ENCODE measurements at regions not wholly inside any gene's neighbourhood (a gene's known extent, or its start where the extent isn't known, plus 50 kb on each side); places are given as distances from the start of the nearest gene placed in this dataset.

DNA sequence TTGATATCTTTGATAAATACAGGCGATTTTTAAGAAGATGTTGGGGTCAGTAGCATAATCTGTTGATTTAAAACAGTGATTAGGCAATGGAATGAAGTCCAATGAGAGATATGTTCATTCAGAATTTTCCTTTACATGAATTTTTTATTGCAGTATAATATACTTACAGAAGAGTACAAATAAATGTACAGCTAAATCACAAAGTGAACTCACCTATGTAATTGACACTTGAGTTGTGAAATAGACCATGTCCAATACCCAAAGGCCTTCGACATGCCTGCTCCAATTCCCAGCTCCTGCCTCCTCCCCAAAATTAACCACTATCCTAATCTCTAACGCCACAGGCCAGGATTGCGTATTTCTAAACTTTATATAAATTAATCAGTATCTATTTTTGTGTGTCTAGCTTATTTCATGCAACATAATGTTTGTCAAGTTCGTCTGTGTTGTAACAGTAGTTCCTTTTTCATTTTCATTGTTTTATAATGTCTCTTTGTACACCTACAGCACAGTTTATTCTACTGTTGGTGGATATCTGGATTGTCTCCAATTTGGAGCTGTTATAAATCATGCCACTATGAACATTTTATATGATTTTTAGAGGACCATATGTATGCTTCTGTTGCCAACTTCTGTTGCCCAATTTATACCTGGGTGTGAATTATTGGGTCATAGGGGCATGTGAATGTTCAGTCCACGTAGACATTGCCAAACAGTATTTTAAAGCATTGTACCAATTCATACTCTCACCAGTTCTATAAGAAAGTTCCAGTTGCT lies 208.3 kb downstream of the TLE1 start:
- no peak for DNase-seq

- no peak for DNase-seq
These were observed 209.8 kb downstream of the TLE1 start for GRCh38 chr9:81479573-81479972.

DNA sequence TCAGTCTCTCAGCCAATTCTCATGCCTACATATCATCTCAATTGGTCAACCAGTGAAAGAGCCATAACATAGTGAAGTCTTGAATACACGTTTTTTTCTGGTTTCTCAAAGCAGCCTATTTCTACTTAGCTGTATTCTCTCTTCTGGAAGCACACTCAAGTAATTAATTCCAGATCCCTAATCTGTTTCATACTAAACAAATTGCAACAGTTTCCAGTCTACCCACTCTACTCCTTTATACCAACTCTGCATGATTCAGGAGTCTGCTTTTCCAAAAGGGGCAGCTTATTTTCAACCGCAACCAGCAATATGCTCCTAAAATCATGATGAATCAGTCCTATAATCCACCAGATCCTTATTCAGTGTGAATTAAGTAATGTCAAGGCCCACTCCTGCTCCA lies 211.7 kb downstream of the TLE1 start:
- no peak for DNase-seq

DNA sequence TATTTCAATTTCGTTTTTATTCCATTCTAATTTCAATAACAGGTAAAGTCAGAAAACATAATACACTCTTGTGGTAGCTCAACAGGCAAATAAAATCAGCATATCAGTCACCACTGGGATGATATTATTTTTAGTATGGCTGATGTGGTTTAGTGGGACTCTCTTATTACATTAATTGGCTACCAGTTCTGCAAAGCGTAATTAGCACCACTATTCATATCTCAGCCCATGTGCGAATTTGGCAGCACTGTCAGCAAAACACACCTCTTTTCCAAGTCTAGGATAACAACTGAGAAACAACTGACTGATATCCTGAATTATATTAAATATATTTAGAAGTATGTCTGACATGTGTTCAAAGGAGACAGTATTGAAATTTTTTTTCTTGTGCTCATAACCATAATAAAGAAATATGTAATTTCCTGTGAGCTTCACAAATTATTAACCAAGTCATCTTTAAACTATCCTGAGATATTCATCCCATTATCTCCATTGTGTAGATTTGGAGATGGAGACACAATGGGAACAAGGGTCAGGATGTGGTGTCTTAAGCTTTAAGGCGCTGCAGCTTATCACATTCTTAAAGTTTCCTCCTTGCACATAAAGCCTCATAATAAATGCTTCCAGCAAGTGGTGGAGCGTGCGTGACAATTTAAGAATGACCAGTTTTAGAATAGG lies 212.4 kb downstream of the TLE1 start:
- no peak for DNase-seq

DNA sequence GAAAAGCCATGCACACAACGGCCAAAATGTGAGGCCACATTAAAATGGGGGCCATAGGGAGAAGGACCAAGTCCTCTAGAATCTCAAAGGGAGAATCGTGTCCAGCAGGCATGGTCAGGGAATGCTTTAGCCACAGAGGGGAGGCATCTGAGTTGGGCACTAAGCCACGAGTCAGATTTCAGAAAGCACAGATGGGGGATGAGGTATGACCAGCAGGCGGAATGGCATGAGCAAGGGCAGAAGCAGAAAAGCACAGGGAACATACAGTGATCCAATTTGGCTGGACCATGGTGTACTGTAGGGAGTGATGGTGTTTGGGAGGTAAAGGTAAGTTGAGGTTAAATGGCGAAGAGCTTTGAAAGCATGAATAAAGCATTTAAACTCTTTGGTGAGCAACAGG lies 214.6 kb downstream of the TLE1 start:
- DNase-seq = no peak

DNA sequence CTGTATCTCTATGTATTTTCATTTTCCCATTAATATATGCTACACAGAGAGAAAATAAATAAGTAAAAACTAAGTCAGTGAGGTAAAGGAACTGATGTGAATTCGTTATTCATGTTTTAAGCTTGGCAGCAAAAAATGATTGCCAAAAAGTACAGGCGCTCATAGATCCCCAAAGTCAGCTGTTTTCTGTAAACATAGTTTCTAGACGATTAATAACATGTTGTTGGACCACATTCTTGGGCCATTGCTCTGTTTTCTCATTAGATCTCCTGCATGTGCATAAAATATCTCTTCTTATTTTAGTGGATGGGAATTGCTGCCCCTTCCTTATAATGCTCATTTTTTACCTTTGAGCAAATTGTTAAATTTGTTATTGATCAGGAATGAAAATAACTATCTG lies 215.2 kb downstream of the TLE1 start:
- DNase-seq = no peak

DNA sequence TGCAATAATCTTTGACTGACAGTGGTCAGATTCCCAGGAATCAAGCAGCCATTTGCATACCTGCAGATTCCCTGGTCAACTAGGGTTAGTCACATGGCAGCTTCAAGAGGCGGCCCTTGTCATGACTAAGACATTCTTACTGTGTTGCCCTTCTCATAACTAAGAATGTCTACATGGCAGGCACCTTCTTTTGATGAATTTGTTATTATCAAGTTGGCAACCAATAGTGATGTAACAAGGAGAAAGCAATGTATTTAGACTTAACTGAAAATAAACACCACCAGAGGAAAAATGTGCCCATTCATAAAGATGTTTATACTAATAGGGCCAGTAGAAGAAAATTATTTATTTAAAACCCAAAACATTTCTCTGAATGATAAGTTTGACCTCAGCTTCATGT lies 215.6 kb downstream of the TLE1 start:
- DNase-seq = no peak

DNA sequence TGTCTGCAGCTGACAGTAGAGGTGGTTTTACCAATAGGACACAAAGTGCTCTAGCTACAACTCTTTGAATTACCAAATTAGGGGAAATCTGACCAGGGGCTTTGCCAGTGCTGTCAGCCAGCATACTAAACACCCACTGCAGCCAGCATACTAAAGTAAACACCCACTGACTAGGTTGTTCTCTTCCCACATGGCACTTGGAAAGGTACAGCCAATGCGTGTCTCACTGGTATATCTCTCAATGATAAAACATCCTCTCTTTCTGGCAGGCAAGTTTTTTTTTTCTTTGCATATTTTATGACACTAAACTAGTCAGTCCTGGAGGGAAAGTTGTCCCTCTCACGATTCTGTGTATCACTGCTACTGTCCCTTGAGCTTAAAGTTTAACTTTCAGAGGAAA lies 216.1 kb downstream of the TLE1 start:
- DNase-seq = no peak

DNA sequence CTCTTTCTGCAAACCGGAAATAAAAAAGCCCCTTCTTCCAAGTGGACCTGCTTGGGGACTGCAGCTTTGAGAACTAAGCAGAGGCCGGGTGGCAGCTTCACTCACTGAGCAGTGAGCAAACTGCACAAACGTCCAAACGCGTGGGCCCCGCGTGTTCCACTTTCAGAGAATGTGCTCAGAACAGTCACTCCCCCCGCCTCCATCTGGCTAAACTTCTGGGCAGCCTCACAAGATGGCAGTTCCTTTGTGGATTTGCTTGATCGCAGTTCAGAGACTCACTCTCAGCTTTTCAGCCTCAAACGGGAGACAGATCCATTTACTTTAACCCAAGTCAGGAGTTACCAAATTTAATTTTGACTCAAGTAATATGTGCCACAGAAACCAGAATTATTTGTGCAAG lies 216.6 kb downstream of the TLE1 start:
- DNase-seq = no peak

- no peak for DNase-seq
These were observed 218.5 kb downstream of the TLE1 start for GRCh38 chr9:81470864-81471263.

DNA sequence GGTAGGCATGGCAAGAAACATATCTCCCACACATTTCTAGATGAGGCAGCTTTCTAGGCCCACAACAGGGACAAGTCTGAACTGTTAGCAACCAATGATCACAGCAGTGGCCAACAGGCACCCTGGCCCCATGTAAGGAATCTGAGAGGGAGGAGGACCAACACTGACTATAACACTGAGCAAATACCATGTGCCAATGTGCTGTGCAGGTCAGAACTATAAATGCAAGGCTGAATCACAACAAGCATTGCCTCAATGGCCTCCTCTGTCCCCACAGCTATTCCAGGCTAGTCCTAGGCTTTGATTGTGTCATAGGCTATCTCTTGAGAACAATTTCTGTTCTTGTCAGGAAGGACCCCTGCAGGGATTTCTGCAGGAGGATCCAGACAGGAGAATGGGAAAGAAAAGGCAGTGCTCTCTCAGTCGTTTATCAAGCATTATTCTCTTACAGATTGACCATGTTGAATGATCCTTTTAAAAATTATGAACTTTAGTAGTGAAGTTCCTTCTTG lies 221.2 kb downstream of the TLE1 start:
- no peak for DNase-seq

DNA sequence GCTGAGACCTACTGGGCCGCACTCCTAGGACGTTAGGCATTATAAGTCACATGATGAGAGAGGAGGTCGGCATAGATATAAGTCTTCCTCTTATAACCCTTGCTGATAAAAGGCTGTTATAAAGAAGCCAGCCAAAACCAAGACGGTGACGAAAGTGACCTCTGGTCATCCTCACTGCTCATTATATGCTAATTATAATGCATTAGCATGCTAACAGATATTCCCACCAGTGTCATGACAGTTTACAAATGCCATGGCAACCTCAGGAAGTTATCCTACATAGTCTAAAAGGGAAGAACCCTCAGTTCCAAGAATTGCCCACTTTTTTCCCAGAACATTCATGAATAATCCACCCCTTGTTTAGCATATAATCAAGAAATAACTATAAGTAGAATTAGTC lies 222.4 kb downstream of the TLE1 start:
- no peak for DNase-seq

DNA sequence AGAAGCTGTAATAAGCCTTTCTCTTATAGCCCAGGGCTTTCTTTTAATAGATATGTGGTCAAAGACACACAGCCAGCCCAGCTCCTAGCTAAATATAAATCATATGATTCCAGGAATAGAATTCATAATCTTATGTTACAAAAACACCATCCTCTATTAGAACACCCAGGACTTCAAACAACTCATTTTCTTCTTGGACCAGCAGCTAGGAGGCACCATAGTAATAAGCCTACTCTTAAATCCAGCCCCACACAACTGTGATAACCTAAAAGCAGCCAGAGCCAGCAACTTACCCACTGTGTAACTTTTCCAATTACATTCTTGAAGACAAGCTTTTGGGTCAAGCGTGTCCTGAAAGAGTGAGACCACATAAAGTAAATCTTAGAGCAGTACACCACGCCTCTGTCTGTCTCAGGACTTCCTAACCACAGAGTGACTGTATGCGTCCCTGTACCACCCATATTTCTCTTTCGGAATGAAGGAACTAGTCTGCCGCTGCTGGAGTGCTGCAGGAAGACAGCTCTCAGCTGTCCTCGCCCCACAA lies 223.8 kb downstream of the TLE1 start:
- no peak for DNase-seq

- DNase-seq = no peak
These were observed 226.5 kb downstream of the TLE1 start for GRCh38 chr9:81462801-81463200.

DNA sequence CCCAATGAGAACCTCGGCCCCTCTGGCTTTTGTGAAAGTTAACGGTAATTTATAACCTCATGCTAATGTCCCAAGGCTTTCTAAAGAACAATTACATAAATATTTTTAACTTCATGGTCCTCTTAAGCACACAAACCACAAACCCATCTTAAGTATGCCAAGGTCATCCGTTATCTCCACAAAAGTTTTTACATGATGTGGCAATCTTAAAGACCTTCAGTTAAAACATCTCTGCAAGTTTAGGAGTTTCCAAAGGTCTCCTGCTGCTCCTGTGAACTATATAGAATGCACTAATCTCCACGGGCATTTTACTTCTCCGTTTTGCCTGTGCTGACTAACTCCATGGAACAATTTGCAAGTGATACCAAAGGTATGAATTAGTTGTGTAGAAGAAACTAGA lies 228.2 kb downstream of the TLE1 start:
- no peak for DNase-seq

DNA sequence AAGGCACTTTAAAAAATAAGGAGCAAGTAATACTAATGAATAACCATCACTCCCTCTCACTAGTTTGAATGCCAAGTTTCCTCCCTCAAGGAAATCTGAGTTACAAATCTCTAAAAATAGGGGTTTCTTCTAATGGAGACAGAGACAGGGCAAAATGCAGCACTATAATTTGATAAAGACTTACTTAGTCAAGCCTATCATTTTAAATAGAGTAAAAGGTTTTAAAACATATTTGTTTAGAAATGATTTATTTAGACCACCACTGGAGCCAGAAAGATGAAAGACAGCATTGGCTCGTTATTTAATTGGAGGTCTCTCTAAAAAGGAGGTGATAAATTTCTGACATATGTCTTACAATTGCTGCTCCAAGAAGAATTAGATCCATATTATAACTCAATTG lies 228.7 kb downstream of the TLE1 start:
- DNase-seq = no peak

DNA sequence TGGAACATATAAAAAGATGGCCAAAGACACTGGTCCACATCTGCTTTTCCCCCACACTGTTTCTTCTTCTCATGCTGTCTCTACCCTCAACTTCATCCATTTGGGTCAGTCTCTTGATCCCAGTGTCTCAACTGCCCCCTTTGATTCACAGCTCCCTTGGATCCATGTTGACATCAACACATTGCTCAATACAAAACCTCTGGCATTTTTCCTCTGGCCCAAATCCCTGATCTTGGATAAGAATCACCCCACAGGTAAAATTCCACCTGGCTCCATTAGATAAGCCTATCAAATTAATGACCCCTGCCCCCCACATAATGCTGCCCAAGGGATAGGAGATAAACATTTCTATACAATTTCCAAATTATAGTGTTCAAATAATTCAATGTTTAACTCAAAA lies 229.8 kb downstream of the TLE1 start:
- no peak for DNase-seq

DNA sequence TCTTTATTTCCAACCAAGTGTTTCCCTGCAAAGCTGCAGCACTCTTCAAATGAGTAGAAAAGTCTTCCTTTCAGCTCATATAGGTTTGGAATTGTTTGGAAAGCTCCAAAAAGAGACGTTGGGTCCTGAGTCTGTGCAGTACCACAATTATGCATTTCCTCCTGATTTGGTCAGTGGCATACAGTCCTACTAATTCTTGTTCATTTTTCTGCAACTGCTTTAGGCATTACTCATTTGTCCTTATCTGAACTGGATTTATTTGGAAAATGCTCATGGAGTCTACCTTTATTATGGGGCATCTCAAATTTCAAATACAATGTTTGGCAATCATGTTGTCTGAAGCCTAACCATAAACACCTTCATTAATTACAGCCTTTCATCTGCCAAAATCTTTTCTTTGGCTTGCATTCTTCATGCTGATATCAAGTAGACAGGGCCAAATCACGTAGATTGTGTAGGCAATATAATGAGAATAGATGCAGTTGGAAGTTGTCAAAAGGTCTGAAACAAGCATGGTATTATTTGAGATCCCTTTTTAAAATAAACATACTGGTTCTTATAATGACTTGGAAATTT lies 232.8 kb downstream of the TLE1 start:
- no peak for DNase-seq

DNA sequence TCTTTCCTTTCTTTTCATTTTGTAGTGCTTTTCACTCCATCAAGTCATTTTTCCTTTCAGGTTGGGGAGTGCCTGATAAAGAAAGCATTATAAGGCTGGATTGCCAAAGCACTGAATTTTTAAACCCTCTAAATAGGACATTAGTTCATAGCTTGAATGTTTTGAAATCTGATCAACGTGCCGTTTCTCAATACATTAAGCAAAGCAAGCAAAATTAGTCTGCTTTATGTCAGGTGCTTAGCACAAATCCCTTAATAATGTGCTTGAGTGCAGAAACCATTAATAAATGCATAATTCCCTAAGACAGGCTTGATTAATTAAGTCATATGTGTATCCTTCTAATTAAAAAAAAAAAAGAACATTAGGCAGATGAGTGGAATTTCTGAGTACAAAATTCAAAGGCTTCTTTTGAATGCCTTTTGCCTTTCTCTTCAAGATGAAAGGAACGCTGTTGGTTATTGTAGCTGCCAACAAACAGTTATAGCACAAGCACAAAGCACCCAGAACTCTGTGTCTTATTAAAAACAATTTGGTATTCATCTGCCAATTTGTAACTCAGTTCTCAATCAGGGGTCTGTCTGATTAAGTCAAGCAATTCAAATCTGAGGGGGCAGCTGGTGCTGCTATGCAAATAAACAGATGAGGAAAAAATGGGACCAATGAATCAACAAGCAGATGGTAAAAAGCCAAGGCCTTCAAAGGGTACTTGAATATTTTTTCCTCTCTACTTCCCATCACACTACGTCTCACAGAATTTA lies 233.7 kb downstream of the TLE1 start:
- DNase-seq = no peak

DNA sequence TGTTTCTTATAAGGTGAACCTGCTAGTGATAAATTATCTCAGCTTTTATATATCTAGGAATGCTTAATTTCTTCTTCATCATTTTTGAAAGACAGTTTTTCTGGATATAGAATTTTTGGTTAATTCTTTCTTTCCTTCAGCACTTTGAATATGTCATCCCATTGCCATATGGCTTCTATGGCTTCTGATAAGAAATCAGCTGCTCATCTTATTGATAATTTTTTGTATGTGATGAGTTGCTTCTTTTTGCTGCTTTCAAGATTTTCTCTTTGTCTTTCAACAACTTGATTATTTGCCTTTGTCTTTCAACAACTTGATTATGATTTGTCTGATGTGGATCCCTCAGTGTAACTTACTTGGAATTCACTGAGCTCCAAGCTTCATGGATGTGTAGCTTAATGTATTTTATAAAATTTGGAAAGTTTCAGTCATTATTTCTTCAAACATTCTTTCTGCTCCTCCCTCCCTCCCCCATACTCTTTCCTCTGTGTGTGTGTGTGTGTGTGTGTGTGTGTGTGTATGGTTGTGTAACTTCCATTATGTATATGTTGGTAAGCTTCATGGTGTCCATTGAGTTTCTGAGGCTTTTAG lies 243.9 kb downstream of the TLE1 start:
- no peak for DNase-seq

DNA sequence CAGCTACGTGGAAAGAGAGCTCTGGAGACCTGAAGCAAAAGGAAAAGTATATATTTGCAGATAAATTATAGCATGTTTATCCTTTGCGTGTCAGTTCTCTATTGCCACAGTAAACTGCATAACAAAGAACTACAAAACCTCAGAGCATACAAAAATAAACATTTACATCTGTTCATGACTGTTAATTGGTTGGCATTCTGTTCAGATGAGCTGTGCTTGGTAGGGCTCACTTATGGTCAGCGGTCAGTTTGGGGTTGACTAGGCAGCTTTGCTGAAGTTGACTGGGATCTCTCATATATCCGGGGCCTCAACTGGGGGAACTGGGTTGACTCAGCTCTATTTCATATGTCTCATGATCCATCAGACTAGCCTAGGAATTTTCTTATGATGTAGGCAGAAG lies 257.7 kb downstream of the TLE1 start:
- DNase-seq = no peak

DNA sequence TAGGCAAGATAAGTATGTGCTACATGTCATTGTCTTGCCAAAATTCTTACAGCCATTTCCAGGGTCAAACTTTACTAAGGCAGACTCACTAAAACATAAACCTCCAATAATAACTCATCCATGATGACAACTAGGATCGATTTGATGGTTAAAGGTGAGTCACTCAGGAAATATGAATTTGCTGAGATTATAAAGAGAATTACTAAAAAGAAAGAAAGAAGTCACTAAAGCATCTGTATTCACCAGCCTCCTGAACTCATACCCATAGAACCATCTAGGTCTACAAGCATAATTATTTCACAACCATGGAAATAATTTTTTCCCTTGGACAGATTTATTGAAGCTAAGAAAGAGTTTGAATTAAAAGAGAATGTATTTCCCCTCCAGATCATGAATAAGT lies 258.6 kb downstream of the TLE1 start:
- DNase-seq = no peak

GRCh38 chr9:81427870-81428269 lies 261.5 kb downstream of the TLE1 start:
- DNase-seq = no peak
